ENCODE measurements at regions not wholly inside any gene's neighbourhood (a gene's known extent, or its start where the extent isn't known, plus 50 kb on each side); places are given as distances from the start of the nearest gene placed in this dataset.

- DNase-seq (ENCODE audit: low read depth in 2 of 3, low spot score in 2 of 3): no peak
Measured at GRCh38 chr6:113169484-113169883, 687.7 kb upstream of the MARCKS start.

DNA sequence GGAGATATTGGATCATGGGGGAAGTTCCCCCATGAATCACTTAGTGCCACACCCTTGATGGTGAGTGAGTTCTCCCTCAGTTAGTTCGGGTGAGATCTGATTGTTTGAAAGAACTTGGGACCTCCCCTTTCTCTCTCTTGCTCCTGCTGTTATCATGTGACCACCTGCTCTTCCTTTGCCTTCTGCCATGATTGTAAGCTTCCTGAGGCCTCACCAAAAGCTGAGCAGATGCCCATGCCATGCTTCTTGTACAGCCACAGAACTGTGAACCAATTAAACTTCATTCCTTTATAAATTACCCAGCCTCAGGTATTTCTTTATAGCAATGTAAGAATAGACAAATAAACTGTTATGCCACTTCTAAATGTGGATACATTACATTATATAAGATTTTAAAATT lies 686.7 kb upstream of the MARCKS start:
- DNase-seq (ENCODE audit: low read depth in 2 of 3, low spot score in 2 of 3): no peak

GRCh38 chr6:113171882-113172281 lies 685.3 kb upstream of the MARCKS start:
- DNase-seq (ENCODE audit: low read depth in 2 of 3, low spot score in 2 of 3): no peak

- DNase-seq (ENCODE audit: low read depth in 2 of 3, low spot score in 2 of 3): no peak
Measured at GRCh38 chr6:113172531-113172966, 684.6 kb upstream of the MARCKS start.

- DNase-seq (ENCODE audit: low read depth in 2 of 3, low spot score in 2 of 3): no peak
Measured at GRCh38 chr6:113178349-113178748, 678.8 kb upstream of the MARCKS start.

DNA sequence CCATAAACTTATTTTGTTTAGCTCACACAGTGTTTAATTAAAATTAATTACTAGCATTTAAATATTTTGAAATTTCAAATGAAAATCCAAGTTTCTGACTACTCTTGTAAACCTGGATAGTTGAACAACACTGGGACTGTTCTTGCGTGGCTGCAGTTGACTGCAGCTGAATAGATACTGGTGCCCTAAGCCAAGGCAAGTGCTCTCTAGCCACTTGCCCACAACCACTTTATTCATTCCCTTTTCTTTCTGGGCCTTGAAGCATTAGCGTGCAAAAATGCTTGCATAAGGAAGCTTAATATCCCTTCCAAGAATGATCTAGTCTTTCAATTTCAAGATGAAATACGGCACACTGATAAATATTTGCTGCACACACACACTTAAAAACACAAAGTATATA lies 676.0 kb upstream of the MARCKS start:
- DNase-seq (ENCODE audit: low read depth in 2 of 3, low spot score in 2 of 3): no peak

GRCh38 chr6:113182370-113183141 lies 674.6 kb upstream of the MARCKS start:
- no peak for DNase-seq (ENCODE audit: low read depth in 2 of 3, low spot score in 2 of 3)

- no peak for DNase-seq (ENCODE audit: low read depth in 2 of 3, low spot score in 2 of 3)
Measured at GRCh38 chr6:113184291-113184690, 672.9 kb upstream of the MARCKS start.

- no peak for DNase-seq (ENCODE audit: low read depth in 2 of 3, low spot score in 2 of 3)
Measured at GRCh38 chr6:113184736-113185135, 672.4 kb upstream of the MARCKS start.

GRCh38 chr6:113185299-113185698 lies 671.8 kb upstream of the MARCKS start:
- DNase-seq (ENCODE audit: low read depth in 2 of 3, low spot score in 2 of 3): no peak

- no peak for DNase-seq (ENCODE audit: low read depth in 2 of 3, low spot score in 2 of 3)
Measured at GRCh38 chr6:113187661-113188060, 669.5 kb upstream of the MARCKS start.

- DNase-seq (ENCODE audit: low read depth in 2 of 3, low spot score in 2 of 3): no peak
Measured at GRCh38 chr6:113188962-113189361, 668.2 kb upstream of the MARCKS start.

DNA sequence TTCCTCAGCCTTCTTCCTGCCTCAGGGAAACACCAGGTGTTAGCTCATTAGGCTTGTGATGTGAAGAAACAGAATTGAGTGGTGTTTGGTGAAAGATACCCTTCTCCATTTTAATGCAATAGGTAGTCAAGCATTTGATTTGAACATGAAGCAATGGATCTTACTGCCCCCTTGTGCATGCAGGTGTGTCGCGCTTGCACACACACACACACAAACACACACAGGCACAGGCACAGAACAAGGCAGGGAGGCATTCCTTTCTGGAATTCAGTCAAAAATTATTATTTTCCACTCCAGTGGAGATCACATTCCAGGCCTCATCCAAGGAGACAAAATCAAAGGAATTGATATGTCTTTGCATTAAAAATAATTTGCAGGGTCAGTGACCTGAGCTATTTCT lies 667.0 kb upstream of the MARCKS start:
- DNase-seq (ENCODE audit: low read depth in 2 of 3, low spot score in 2 of 3): peak in 2 of 3 donors; percentile 8 to 12

- DNase-seq (ENCODE audit: low read depth in 2 of 3, low spot score in 2 of 3): no peak
Measured at GRCh38 chr6:113194090-113194489, 663.1 kb upstream of the MARCKS start.

- DNase-seq (ENCODE audit: low read depth in 2 of 3, low spot score in 2 of 3): no peak
Measured at GRCh38 chr6:113202852-113203714, 654.1 kb upstream of the MARCKS start.

GRCh38 chr6:113203715-113204110 lies 653.4 kb upstream of the MARCKS start:
- no peak for DNase-seq (ENCODE audit: low read depth in 2 of 3, low spot score in 2 of 3)

DNA sequence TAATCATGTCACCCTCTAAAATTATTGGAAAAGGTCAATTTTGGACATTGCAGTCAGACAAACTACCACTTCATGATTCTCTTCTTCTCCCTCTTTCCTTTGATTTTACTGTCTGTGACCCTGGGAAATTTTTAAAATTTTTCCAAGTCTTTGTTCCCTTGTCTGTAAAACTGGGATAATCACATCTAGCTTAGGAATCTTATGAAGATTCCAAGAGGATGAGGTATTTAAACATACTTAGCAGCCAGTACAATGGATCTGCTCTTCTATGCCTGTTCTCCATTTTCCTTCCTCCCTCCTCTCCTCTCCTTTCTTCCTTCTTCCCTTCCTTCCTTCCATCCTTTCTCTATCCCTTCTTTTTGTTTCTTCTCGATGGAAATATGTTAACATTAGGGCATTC lies 651.6 kb upstream of the MARCKS start:
- no peak for DNase-seq (ENCODE audit: low read depth in 2 of 3, low spot score in 2 of 3)

DNA sequence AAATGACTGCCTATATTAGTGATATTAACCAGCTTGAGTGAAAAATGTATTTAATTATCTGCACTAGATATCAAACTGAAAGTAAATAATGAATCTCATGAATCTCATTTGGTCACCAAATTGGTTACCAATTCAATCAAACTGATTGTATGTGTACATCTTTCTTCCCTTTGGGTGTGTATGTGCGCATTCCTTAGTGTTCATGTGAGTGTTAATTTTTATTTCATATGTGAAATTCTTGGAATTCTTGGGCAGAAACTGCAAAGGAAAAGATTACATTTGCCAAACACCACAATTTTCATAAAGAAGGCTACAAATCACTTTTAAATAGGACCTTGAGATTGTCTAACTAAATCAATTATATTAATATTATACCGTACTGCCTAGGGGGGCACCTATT lies 648.4 kb upstream of the MARCKS start:
- no peak for DNase-seq (ENCODE audit: low read depth in 2 of 3, low spot score in 2 of 3)

- DNase-seq (ENCODE audit: low read depth in 2 of 3, low spot score in 2 of 3): no peak
Measured at GRCh38 chr6:113209315-113209714, 647.8 kb upstream of the MARCKS start.

GRCh38 chr6:113211170-113211569 lies 646.0 kb upstream of the MARCKS start:
- no peak for DNase-seq (ENCODE audit: low read depth in 2 of 3, low spot score in 2 of 3)

- no peak for DNase-seq (ENCODE audit: low read depth in 2 of 3, low spot score in 2 of 3)
Measured at GRCh38 chr6:113219783-113220182, 637.4 kb upstream of the MARCKS start.

GRCh38 chr6:113220832-113221231 lies 636.3 kb upstream of the MARCKS start:
- DNase-seq (ENCODE audit: low read depth in 2 of 3, low spot score in 2 of 3): no peak
